ENCODE measurements at regions not wholly inside any gene's neighbourhood (a gene's known extent, or its start where the extent isn't known, plus 50 kb on each side); places are given as distances from the start of the nearest gene placed in this dataset.

DNA sequence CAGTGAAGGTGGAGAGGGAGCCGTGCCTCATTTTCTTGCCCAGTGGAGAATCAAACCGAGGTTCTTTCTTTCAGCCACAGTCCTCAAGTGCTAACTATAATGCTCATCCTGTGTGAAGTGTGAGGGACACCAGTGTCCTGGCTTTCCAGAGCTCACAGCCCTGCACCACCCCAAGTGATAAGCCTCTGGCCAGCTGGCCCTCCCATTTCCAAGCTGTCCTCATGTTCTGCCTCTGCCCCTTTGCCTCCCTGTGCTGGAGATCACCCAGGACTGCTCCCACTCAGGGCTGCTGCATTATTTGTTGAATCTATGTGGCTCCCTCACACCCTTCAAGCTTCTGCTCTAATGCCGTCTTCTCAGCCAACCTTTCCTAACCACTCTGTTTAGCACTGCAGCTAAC, 224.5 kb upstream of the TUT7 start:
- intact Hi-C loops (cut with DNase I; ENCODE audit: low total_unique reads): no loop called here
- Histone ChIP-seq H3K27me3 (no peaks in the 10 kb centered on the region), H3K4me3 (no peak overlapping the region), H3K4me1 (no peaks in the 10 kb centered on the region), H3K9me3 (no peaks in the 10 kb centered on the region), H3K36me3 (ENCODE audit: low read depth, missing control alignments) (no peaks in the 10 kb centered on the region), H3K27ac (no peak overlapping the region)
- DNase-seq: no peak
- TF ChIP-seq, protein P1, sequence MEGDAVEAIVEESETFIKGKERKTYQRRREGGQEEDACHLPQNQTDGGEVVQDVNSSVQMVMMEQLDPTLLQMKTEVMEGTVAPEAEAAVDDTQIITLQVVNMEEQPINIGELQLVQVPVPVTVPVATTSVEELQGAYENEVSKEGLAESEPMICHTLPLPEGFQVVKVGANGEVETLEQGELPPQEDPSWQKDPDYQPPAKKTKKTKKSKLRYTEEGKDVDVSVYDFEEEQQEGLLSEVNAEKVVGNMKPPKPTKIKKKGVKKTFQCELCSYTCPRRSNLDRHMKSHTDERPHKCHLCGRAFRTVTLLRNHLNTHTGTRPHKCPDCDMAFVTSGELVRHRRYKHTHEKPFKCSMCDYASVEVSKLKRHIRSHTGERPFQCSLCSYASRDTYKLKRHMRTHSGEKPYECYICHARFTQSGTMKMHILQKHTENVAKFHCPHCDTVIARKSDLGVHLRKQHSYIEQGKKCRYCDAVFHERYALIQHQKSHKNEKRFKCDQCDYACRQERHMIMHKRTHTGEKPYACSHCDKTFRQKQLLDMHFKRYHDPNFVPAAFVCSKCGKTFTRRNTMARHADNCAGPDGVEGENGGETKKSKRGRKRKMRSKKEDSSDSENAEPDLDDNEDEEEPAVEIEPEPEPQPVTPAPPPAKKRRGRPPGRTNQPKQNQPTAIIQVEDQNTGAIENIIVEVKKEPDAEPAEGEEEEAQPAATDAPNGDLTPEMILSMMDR (IDR thresholded peaks at IDR 0.05): no peak
- TF ChIP-seq POLR2A (IDR thresholded peaks at IDR 0.05): no peak
- WGBS, 2 donors: 73 to 75% methylated on average over 3 of the region's 3 CpGs

DNA sequence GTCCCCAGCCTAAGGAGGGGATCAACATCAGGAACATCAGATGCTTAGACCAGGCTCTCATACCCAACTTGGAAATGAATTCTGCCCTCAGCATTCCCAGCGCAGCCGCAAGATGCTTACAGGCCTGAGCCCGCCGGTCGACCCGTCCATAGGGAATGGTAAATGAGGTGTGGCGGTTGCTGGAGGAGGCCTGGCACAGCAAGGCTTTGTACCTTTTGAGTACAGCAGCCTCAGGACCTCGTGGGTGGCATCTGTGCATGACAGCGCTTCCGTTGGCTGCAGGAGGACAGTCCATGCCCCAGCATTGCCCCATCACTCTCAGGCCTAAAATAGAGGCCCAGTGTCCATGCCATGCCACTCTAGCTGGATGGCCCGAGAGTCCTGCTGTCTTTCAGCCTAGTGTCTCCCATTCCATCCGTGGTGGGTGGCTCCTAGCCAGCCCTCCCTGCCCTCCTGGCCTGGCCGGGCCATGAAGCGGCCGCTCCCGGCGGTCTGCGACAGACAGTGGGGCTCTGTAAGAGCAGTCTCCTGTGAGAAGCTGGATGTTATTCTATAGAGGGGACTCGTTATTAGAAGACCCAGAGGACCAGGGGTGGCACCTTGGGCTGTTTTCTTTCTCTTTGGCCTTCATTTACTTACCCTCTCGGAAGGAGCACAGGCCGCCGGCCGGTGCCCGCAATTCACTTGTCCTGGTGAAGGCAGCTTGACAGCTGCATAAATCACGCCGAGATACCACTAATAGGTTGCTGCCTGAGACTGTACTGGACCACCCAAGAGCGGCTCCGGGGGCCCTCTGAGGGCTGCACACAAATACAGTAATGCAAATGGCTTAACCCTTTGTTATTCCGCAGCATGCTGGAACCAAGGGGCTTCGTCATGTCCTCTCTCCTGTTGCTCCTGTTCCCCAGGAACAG, 223.5 kb upstream of the TUT7 start:
- H3K4me1 ChIP-seq: no peaks in the 10 kb centered on the region
- H3K36me3 ChIP-seq (ENCODE audit: low read depth, missing control alignments): no peaks in the 10 kb centered on the region
- 80 to 83% methylated on average over 25 to 30 of the region's 30 CpGs for WGBS, 2 donors
- H3K9me3 ChIP-seq: no peaks in the 10 kb centered on the region
- H3K4me3 ChIP-seq: no peak overlapping the region
- no peak overlapping the region for H3K27ac ChIP-seq
- DNase-seq: no peak
- TF ChIP-seq POLR2A (IDR thresholded peaks at IDR 0.05): no peak
- TF ChIP-seq, protein P1 (IDR thresholded peaks at IDR 0.05): no peak
- intact Hi-C loops (cut with DNase I; ENCODE audit: low total_unique reads): no loop called here
- H3K27me3 ChIP-seq: no peaks in the 10 kb centered on the region

DNA sequence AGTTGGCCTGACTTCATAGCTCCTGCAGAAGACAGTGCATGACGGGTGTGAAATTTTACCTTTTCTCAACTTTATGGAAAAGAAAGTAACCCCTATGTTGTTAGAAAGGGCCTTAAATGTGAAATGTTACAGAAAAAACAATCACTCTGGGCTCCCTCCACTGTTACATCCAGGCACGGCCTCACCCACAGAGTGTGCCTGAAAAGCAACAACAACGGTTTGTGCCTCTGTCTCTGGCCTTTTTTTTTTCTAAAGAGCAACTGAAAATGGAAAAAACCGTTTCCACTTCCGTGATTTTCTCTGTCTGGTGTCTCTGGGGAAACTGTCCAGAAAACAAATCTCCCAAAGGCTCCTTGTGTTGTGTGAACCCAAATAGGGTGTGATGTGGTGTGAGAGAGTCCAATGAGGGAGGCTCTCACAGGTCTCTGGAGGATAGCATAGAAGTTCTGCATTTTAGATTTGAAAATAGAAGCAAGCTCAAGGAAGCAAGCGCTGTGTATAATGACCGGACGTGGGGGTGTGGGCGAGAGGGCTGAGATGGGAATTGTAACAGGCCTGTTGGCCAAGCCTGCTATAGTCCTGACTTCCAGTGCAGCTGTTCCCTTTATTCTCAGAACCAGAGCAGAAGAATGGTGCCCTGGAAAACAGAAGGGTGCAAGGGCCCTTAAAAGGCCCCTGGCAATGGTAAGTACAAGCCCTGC, 221.8 kb upstream of the TUT7 start:
- no peak overlapping the region for H3K4me3 ChIP-seq
- H3K4me1 ChIP-seq: no peaks in the 10 kb centered on the region
- TF ChIP-seq, protein P1 (IDR thresholded peaks at IDR 0.05): no peak
- TF ChIP-seq POLR2A (IDR thresholded peaks at IDR 0.05): no peak
- WGBS, 2 donors: 56 to 66% methylated on average over 9 of the region's 9 CpGs
- no peaks in the 10 kb centered on the region for H3K27me3 ChIP-seq
- no peak for DNase-seq
- no peaks in the 10 kb centered on the region for H3K36me3 ChIP-seq (ENCODE audit: low read depth, missing control alignments)
- intact Hi-C loops (cut with DNase I; ENCODE audit: low total_unique reads): no loop called here
- no peaks in the 10 kb centered on the region for H3K9me3 ChIP-seq
- H3K27ac ChIP-seq: no peak overlapping the region

DNA sequence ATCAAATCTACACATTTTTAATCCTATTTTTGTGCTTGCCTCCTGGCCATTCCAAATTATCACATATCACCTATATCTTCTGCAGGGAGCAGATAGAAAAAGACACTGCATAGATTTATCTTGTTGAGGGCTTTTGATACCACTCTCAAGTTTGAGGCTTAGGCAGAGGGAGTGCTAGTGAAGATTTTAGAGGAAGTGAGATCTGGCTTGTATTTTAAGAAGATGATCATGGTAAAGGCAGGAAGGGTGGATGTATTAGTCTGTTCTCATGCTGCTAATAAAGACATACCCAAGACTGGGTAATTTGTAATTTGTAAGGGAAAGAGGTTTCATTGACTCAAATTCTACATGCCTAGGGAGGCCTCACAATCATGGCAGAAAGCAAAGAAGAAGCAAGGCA, 220.9 kb upstream of the TUT7 start:
- H3K27ac ChIP-seq: no peak overlapping the region
- intact Hi-C loops (cut with DNase I; ENCODE audit: low total_unique reads): no loop called here
- no peak for DNase-seq
- H3K9me3 ChIP-seq: no peaks in the 10 kb centered on the region
- TF ChIP-seq, protein P1 (IDR thresholded peaks at IDR 0.05): no peak
- no peaks in the 10 kb centered on the region for H3K4me1 ChIP-seq
- no peaks in the 10 kb centered on the region for H3K36me3 ChIP-seq (ENCODE audit: low read depth, missing control alignments)
- no peaks in the 10 kb centered on the region for H3K27me3 ChIP-seq
- H3K4me3 ChIP-seq: no peak overlapping the region
